CD4-positive, alpha-beta T cell (primary cell): ENCODE measurements at regions not wholly inside any gene's neighbourhood (a gene's known extent, or its start where the extent isn't known, plus 50 kb on each side); places are given as distances from the start of the nearest gene placed in this dataset.

Experiments
- ATAC-seq: fragments of 200-7000 bp; cut with Tn5 transposase; one replicate; pipeline ENCODE4 v1.10.0; 2022; ENCODE audit warnings: mild to moderate bottlenecking; ENCODE audit not compliant: poor library complexity
- CTCF ChIA-PET: fragments of 350-600 bp; sonication (Branson Sonifier 250); formaldehyde crosslinking; loops from one replicate; lab custom pipeline; 2021; ENCODE audit warnings: antibody characterized with exemption, inconsistent platforms; lab: Charles Lee
- POLR2A ChIA-PET: fragments of 350-600 bp; sonication (Branson Sonifier 250); formaldehyde crosslinking; loops from one replicate; lab custom pipeline; 2021; ENCODE audit warnings: antibody characterized with exemption, inconsistent platforms; lab: Charles Lee
- DNase-seq, 14 experiments: peaks; one replicate each; pipeline ENCODE4 v3.0.0-alpha.2; 2013 to 2020; ENCODE audit warnings: mixed read lengths in 2 of 14
- H3K27ac ChIP-seq, 2 donors: one replicate each; pipeline versions ENCODE4 v1.5.1 to v1.7.0; 2013; ENCODE audit warnings: low read length in 2 of 2, low read depth in 1 of 2, mild to moderate bottlenecking in 1 of 2
- H3K27me3 ChIP-seq, 2 experiments: 1 replicate in 1 of 2; 2 replicates in 1 of 2; pipeline versions ENCODE4 v1.6.1 to v1.7.0; 2013; ENCODE audit warnings: low read length in 2 of 2, control low read depth in 1 of 2, mild to moderate bottlenecking in 1 of 2, moderate library complexity in 1 of 2; ENCODE audit not compliant: insufficient read depth in 2 of 2, control insufficient read depth in 1 of 2
- H3K36me3 ChIP-seq: one replicate; pipeline ENCODE4 v1.6.1; 2013; ENCODE audit warnings: low read length, control low read depth; ENCODE audit not compliant: insufficient read depth
- H3K4me1 ChIP-seq: one replicate; pipeline ENCODE4 v1.6.1; 2013; ENCODE audit warnings: low read length, control low read depth; ENCODE audit not compliant: insufficient read depth
- H3K4me3 ChIP-seq: one replicate; pipeline ENCODE4 v1.5.1; 2013; ENCODE audit warnings: mild to moderate bottlenecking, low read length, moderate library complexity
- H3K9me3 ChIP-seq, 2 experiments: 1 replicate in 1 of 2; 2 replicates in 1 of 2; pipeline versions ENCODE4 v1.6.1 to v1.7.0; 2013; ENCODE audit warnings: low read length in 2 of 2, mild to moderate bottlenecking in 2 of 2, control low read depth in 1 of 2, moderate library complexity in 1 of 2; ENCODE audit not compliant: control insufficient read depth in 1 of 2, insufficient read depth in 1 of 2
- H3K27ac Mint-ChIP-seq: one replicate; pipeline ENCODE4 v1.8.0; 2020; ENCODE audit warnings: mixed read lengths
- H3K27me3 Mint-ChIP-seq: one replicate; pipeline ENCODE4 v1.8.0; 2021; ENCODE audit warnings: mixed read lengths
- H3K36me3 Mint-ChIP-seq: one replicate; pipeline ENCODE4 v1.8.0; 2021; ENCODE audit warnings: low read depth, mixed read lengths
- H3K4me1 Mint-ChIP-seq: one replicate; pipeline ENCODE4 v1.8.0; 2021; ENCODE audit warnings: low read depth, mixed read lengths
- H3K4me3 Mint-ChIP-seq: one replicate; pipeline ENCODE4 v1.8.0; 2020; ENCODE audit warnings: mild to moderate bottlenecking, mixed read lengths
- H3K9me3 Mint-ChIP-seq: one replicate; pipeline ENCODE4 v1.8.0; 2020; ENCODE audit warnings: mixed read lengths
- CTCF ChIP-seq: fragments of 200-600 bp; IDR thresholded peaks from one replicate; pipeline ENCODE4 v1.8.0; 2022; ENCODE audit warnings: antibody characterized with exemption, mild to moderate bottlenecking
- intact Hi-C, 2 experiments: fragments of 100-400 bp; cut with DNase I in 1 of 2; cut with micrococcal nuclease in 1 of 2; formaldehyde crosslinking; loops; one replicate each; pipeline versions ENCODE4 v1.15.1 to v1.9.0; 2023 to 2025; cut with DNase I, micrococcal nuclease

- no peaks in the 10 kb centered on the region for H3K9me3 Mint-ChIP-seq
- H3K4me3 Mint-ChIP-seq = no peak overlapping the region
- intact Hi-C loops = no loop called here
- no peaks in the 10 kb centered on the region for H3K4me1 ChIP-seq
- no peaks in the 10 kb centered on the region for H3K4me1 Mint-ChIP-seq
- H3K27me3 Mint-ChIP-seq = no peaks in the 10 kb centered on the region
- ChIA-PET POLR2A (no interaction called here), CTCF (no interaction called here)
- no peak for TF ChIP-seq CTCF
- no peaks in the 10 kb centered on the region for H3K27me3 ChIP-seq
- H3K27ac ChIP-seq = no peak overlapping the region
- H3K4me3 ChIP-seq = no peak overlapping the region
- no peaks in the 10 kb centered on the region for H3K36me3 Mint-ChIP-seq
- no peaks in the 10 kb centered on the region for H3K9me3 ChIP-seq
- DNase-seq (no peak), ATAC-seq (no peak)
- no peak overlapping the region for H3K27ac Mint-ChIP-seq
- H3K36me3 ChIP-seq = no peaks in the 10 kb centered on the region
These were observed 88.3 kb downstream of the RMI1 start for GRCh38 chr9:84068872-84069271.

GRCh38 chr9:84070590-84070989, 90.0 kb downstream of the RMI1 start:
- no peak overlapping the region for H3K27ac ChIP-seq
- H3K4me1 ChIP-seq = no peaks in the 10 kb centered on the region
- no peaks in the 10 kb centered on the region for H3K36me3 ChIP-seq
- H3K4me1 Mint-ChIP-seq = no peaks in the 10 kb centered on the region
- ChIA-PET POLR2A (no interaction called here), CTCF (no interaction called here)
- peaks cover 0 to 3% of the 10 kb centered on the region in 2 experiments for H3K27me3 ChIP-seq
- H3K36me3 Mint-ChIP-seq = no peaks in the 10 kb centered on the region
- DNase-seq (no peak), ATAC-seq (no peak)
- H3K9me3 Mint-ChIP-seq = no peaks in the 10 kb centered on the region
- H3K27ac Mint-ChIP-seq = no peak overlapping the region
- TF ChIP-seq CTCF = no peak
- no peak overlapping the region for H3K4me3 ChIP-seq
- H3K27me3 Mint-ChIP-seq = peaks cover 6% of the 10 kb centered on the region
- H3K9me3 ChIP-seq = no peaks in the 10 kb centered on the region
- intact Hi-C loops = no loop called here
- no peak overlapping the region for H3K4me3 Mint-ChIP-seq

GRCh38 chr9:84072621-84073180, 92.1 kb downstream of the RMI1 start:
- no peaks in the 10 kb centered on the region for H3K9me3 ChIP-seq
- no peak overlapping the region for H3K27ac Mint-ChIP-seq
- ATAC-seq = no peak
- no peak for DNase-seq
- H3K36me3 ChIP-seq = no peaks in the 10 kb centered on the region
- H3K27me3 Mint-ChIP-seq = peaks cover 24% of the 10 kb centered on the region
- no peaks in the 10 kb centered on the region for H3K4me1 ChIP-seq
- CTCF ChIA-PET = no interaction called here
- H3K4me3 ChIP-seq = no peak overlapping the region
- peaks cover 0 to 3% of the 10 kb centered on the region in 2 experiments for H3K27me3 ChIP-seq
- no peaks in the 10 kb centered on the region for H3K4me1 Mint-ChIP-seq
- H3K4me3 Mint-ChIP-seq = no peak overlapping the region
- no peak overlapping the region for H3K27ac ChIP-seq
- no peak for TF ChIP-seq CTCF
- intact Hi-C loops = no loop called here
- H3K36me3 Mint-ChIP-seq = no peaks in the 10 kb centered on the region
- H3K9me3 Mint-ChIP-seq = no peaks in the 10 kb centered on the region
- POLR2A ChIA-PET = no interaction called here
